NOMO-1 treated with dmso at 0.1 percent for 144 hours (cell line): ENCODE measurements at regions not wholly inside any gene's neighbourhood (a gene's known extent, or its start where the extent isn't known, plus 50 kb on each side); places are given as distances from the start of the nearest gene placed in this dataset.
A peak's percentile ranks its signal among the peaks of the same experiment; 100 is the strongest.
"Not testable (repeated sequence)": the region's sequence is repeated elsewhere in the genome, so short reads cannot be mapped to it uniquely, and the experiment has no call there.

Source experiments
- DNase-seq: peaks from one replicate; lab custom pipeline; 2025; ENCODE audit not compliant: unreplicated experiment; lab: John Stamatoyannopoulos, UW

- no peak for DNase-seq
Measured at GRCh38 chr13:58876473-58876872, 1244.9 kb downstream of the PCDH17 start.

- DNase-seq, result no peak
Measured at GRCh38 chr13:58879114-58879513, 1247.6 kb downstream of the PCDH17 start.

GRCh38 chr13:58882516-58882915 lies 1251.0 kb downstream of the PCDH17 start:
- no peak for DNase-seq

- no peak for DNase-seq
Measured at GRCh38 chr13:58883405-58883804, 1251.9 kb downstream of the PCDH17 start.

GRCh38 chr13:58884353-58885209 lies 1253.0 kb downstream of the PCDH17 start:
- DNase-seq, result no peak

GRCh38 chr13:58889474-58889873 lies 1257.9 kb downstream of the PCDH17 start:
- no peak for DNase-seq

GRCh38 chr13:58893396-58893795 lies 1261.9 kb downstream of the PCDH17 start:
- no peak for DNase-seq

- DNase-seq, result no peak
Measured at GRCh38 chr13:58906329-58907007, 1257.3 kb downstream of the DIAPH3 start.

- DNase-seq, result no peak
Measured at GRCh38 chr13:58907347-58907746, 1256.4 kb downstream of the DIAPH3 start.

GRCh38 chr13:58908019-58908679 lies 1255.6 kb downstream of the DIAPH3 start:
- no peak for DNase-seq

- DNase-seq, result no peak
Measured at GRCh38 chr13:58919551-58919950, 1244.2 kb downstream of the DIAPH3 start.

GRCh38 chr13:58921129-58921528 lies 1242.6 kb downstream of the DIAPH3 start:
- no peak for DNase-seq

GRCh38 chr13:58926858-58927257 lies 1236.9 kb downstream of the DIAPH3 start:
- no peak for DNase-seq

GRCh38 chr13:58933475-58933874 lies 1230.3 kb downstream of the DIAPH3 start:
- DNase-seq, result no peak

GRCh38 chr13:58935689-58936088 lies 1228.0 kb downstream of the DIAPH3 start:
- no peak for DNase-seq

- DNase-seq, result no peak
Measured at GRCh38 chr13:58946274-58946673, 1217.5 kb downstream of the DIAPH3 start.

GRCh38 chr13:58949646-58950045 lies 1214.1 kb downstream of the DIAPH3 start:
- DNase-seq, result no peak

GRCh38 chr13:58950911-58951310 lies 1212.8 kb downstream of the DIAPH3 start:
- no peak for DNase-seq

- DNase-seq, result peak; percentile 76
Measured at GRCh38 chr13:58953638-58954037, 1210.1 kb downstream of the DIAPH3 start.

- DNase-seq, result no peak
Measured at GRCh38 chr13:58955546-58956385, 1208.0 kb downstream of the DIAPH3 start.

- DNase-seq, result not testable (repeated sequence)
Measured at GRCh38 chr13:58958097-58958496, 1205.6 kb downstream of the DIAPH3 start.
